GM21381 (cell line): ENCODE measurements at regions not wholly inside any gene's neighbourhood (a gene's known extent, or its start where the extent isn't known, plus 50 kb on each side); places are given as distances from the start of the nearest gene placed in this dataset.

Experiments used
- ATAC-seq: cut with Tn5 transposase; IDR thresholded peaks from one replicate; pipeline ENCODE4 v1.9.1; 2021; ENCODE audit warnings: mild to moderate bottlenecking, moderate library complexity; ENCODE audit not compliant: unreplicated experiment

DNA sequence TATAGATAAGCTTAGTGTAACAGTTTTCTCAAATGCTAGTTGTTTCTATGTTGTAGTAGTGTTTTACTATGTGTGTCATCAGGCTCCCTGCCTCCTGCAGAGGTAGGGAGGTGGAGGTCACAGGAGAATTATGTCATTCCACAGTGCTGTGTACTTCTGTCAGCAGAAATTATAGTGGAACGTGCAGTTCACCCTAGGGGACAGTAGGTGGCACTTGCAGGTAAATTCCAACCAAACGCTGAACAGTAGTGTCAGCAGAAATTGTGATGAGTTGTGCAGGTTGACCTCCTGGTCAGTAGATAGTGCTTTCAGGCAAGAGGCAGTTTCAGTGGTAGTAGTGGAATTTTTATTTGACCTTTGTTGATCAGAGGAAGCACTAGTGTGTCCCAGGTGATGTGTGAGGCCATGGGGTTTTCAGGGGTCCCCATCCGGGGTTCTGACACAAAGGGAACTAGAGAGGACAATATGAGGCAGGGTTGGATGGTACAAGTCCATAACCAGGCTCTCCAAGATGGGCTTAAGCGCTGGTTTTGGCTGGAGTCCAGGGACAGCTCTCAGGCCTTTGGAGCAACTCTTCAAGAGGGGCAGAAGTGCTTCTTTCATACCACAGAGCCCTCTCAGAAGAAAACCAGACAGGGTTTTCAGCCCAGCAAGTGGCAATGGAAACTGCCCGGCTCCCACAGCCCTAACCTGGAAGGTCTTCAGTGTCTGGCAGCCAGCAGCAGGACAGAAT is 402.9 kb downstream of the CYLC2 start:
- ATAC-seq, result peak; percentile 98

DNA sequence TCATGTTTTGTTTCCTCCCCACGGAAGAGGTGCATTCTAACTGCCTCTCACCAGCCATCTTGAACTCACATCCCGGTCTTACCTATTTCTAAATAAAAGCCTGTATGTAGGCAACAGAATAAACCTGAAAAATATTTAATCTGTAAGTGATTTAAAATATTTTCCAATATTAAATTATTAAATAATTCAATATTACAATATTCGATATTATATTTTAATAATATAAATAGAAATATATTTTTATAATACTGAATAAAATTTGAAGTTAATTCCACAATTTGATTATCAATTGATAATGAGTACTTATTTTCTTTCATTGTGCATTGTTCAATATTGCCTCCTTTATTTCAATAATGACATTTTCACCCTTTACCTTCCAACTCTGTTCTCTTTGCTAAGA is 404.4 kb downstream of the CYLC2 start:
- no peak for ATAC-seq

DNA sequence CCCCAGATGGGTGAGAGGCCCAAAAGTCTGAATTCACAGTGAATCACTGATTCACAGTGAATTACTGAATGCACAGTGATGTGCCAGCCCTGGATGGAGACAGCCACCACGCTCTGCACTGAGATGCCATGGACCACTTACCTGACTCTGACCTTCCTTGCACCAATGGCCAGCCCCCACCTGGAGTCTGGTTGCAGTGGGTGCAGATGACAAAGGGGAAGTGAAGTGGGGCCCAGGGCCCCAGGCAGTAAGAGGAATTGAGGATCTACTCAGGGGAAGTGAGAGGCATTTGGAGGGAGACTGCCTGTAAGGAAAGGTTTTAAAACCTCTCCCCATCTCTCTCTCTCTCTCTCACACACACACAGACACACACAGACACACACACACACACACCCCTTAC is 412.1 kb downstream of the CYLC2 start:
- no peak for ATAC-seq

DNA sequence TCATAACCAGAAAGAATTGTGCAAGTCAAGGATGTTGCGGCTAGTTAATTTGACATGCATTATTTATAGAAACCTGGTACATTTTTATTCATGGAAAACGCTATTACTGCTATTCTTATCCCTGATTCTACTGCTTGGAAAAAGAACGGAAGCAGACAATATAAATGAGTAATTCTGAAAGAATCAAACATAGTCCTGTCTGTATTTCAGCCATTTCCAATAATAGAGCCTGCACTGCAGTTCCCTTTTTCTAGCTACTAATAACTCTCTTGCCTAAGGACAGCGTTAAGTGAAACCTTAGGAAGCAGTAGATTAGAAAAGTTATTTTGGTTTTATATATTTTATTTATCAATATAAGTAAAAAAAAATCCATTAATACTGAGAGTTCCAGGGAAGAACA is 414.9 kb downstream of the CYLC2 start:
- no peak for ATAC-seq

DNA sequence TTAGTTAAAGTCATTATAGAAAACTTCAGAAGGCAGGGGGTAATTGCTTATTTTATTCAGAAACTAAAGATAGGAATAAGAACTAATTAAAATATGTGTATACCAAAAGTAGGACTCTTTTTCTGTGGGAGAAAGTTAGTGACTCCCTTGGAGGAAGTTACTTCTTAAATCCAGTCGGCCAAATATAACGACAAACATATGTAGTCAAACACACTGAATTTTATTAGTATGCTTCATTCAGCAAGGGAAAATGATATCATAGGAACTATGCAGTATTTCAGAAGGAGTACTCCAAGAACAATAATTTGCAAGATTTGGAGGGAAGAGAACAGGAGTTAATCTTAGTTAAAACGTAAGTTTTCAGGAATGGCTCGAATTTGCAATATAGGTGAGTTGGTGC is 432.6 kb downstream of the CYLC2 start:
- ATAC-seq, result no peak

DNA sequence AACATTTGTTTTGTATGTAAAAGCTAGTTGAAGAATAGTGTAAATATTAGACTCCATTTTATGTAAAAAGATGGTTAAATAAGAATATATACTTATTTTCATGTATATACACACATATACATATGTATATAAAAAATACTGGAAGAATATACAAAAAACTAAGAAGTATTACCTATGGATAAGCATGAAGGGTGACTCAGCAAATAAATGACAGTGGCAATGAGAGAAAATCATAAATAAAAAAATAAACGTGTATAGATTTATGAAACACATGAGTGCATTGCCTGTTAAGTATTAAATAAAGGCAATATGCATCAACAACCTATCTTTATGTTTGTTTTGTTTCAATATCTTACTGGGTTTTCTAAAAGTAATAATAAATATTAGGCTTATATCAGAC is 435.3 kb downstream of the CYLC2 start:
- ATAC-seq, result no peak

DNA sequence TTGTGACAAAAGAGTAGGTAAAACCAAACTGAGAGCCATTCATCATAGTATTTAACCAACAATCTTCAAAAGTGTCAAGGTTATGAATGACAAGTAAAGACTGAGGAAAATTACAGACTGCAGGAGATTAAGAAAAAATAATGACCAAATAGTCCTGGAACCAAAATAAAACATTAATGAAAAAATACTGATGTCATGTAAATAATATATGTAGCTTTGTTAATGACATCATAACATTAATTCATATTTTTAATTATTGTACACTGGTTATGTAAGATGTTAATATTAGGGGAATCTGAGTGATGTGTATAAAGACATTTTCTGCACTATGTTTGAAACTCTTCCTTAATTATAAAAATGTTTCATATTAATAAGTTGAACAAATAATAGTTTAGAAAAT is 436.7 kb downstream of the CYLC2 start:
- no peak for ATAC-seq

DNA sequence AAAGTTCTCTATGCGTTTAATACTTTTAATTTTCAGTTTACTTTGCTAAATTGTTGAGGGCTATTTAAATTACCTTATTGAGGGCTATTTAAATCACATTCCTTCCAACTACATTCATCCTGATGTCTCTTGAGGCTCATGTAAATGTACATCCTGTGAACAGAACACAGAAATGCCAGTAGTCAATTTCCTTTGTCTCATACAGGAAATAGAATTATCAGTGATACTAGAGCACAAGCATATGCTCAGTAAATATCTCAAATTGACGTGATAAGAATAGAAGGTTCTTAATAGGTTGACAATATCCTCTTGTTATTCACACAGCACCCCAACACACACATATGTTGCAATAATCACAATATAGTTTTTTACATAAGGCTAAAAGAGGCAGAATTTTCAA is 449.0 kb downstream of the CYLC2 start:
- ATAC-seq, result no peak

DNA sequence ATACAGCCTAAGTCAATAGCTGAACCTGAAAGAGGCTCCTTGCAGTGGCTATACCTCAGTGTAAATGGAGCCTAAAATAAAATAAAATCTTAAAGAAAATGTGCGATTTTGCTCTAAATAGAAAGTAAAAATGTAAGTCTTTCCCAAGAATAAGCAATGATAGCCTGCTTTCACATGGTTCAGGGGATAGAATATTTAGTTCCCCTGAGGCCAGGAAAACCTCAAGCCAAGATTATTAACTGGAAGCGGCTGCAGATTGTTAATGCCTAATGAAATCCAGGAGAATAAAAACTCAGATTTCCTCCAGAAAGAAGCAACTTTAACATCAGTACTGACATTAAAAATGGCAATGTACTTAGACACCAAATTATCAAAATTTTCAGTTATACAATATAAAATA is 463.7 kb downstream of the CYLC2 start:
- ATAC-seq, result no peak

DNA sequence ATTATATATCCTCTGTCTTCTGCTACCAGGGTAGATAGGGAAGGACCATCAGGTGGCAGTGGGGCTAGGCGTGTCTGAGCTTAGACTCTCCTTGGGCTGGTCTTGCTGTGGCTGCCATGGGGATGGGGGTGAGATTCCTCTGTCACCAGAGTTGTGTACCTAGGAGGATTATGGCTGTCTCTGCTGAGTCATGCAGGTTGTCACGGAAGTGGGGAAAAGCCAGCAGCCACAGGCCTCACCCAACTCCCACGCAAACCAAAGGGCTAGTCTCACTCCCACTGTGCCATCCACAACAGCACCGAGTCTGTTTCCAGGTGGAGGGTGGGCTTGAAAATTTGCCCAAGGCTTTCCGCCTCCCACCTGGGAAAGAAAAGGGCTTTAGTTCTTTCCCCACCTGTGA is 476.1 kb downstream of the CYLC2 start:
- ATAC-seq, result no peak

DNA sequence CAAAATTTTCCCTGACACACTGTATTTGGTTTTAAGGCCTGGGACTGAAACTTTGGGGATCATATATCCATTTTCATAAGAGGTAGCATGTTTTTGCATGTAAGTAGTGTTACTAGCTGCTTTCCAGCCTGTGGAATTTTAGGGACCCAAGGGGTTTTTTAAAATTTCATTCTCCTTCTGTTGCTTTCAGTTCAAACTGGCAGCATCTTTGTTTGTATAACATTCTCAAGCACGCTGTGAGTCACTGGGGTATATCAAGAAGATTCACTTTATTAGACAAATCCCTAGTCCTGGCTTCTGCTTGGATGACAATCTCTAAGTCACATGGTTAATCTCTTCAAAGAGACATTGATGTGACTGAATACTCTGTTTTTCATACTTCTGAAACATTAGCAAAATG is 479.0 kb downstream of the CYLC2 start:
- no peak for ATAC-seq

DNA sequence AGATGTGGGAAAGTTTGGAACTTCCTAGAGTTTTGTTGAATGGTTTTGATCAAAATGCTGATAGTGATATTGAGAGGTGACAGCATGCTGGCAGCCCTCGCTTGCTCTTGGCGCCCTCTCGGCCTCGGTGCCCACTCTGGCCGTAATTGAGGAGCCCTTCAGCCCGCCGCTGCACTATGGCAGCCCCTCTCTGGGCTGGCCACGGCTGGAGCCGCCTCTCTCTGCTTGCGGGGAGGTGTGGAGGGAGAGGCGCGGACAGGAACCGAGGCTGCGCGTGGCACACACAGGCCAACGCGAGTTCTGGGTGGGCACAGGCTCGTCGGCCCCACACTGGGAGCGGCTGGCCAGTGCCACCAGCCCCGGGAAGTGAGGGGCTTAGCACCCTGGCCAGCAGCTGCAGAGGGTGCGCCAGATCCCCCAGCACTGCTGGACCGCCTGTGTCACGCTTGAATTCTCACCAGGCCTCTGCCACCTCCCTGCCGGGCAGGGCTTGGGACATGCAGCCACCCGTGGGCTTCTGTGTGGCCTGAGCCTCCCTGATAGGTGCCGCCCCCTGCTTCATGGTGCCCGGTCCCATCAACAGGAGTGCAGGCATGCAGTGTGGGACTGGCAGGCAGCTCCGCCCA is 488.5 kb downstream of the CYLC2 start:
- ATAC-seq, result no peak

DNA sequence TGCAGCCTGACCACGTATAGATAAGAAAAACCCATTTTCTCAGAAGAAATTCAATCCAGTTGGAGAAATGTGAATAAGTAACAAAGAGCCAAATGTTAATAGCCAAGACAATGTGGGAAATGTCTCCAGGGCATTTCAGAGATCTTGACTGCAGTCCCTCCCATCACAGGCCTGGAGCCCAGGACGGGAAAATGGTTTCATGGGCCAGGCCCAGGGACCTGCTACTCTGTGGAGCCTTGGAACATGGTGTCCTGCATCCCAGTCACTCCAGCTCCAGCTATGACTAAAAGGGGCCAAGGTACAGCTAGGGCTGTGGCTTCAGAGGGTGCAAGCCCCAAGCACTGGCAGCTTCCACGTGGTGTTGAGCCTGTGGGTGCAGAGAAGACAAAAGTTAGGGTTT is 490.0 kb downstream of the CYLC2 start:
- no peak for ATAC-seq

DNA sequence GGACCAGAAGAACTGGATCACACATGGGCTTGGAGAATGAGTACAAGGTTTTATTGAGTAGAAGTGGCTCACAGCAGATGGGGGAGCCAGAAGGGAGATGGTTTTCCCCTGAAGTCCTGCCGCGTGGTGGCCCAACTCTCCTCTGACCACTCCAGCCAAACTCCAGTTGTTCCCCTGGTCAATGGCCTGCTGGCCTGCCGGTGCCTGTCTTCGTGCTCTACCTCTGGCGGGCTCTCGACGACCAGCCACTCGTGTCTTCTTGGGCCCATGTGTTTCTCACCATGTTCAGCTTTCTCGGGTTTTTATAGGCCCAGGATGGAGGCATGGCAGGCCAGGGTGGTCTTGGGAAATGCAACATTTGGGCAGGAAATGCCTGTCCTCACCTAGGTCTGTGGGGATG is 519.6 kb downstream of the CYLC2 start:
- no peak for ATAC-seq

DNA sequence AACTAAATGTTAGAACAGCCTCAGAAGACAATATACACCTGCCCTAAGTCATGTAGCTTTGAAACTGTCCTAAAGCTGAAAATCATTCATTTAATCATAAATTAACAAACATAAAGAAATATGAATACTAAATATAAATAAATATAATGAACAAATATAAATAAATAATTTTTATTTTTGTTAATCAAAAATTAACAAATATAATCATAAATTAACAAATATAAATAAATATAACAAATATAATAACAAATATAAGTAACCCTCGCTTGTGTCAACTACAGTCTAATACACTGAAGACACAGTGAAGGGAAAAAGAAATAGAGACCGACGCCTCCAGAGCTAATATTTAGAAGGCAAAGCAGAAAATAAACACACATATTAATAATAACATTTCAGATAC is 527.3 kb downstream of the CYLC2 start:
- no peak for ATAC-seq

DNA sequence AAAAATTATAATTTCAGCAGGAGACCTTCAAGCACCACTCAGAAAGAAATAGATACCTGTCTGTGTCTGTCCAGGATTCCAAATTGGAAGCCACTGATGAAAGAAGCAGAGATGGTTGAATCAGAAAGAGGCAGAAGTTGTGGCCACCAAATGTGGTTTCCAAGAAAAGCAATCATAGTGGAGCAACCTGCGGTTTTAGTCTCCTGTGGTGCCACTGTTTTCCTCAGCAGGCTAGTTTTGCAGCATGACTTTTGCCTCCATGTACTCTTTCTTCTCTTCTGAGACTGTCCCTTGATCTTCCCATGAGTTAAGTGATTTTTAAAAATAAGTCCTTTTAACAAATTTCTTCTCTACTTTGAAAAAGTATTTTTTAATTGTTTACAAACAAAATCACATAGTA is 535.8 kb downstream of the CYLC2 start:
- no peak for ATAC-seq

DNA sequence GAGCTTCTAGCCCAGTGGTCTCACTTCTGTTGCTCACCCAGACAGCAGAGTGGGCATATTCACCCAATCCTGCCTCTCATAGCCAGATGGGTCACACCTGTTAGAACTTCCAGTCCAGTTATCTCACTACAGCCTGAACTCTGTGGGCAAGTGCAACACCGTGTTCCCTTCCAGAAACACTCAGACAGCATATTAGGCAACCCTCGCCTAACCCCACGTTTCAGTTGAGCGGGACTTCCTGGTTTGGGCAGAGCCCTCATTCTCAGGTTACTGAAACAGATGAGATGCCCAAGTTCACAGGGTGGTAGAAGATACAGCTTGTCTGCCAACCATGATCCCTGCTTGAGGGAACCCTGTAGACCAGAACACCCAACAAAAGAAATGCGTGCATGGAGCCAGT is 538.2 kb downstream of the CYLC2 start:
- ATAC-seq, result no peak

DNA sequence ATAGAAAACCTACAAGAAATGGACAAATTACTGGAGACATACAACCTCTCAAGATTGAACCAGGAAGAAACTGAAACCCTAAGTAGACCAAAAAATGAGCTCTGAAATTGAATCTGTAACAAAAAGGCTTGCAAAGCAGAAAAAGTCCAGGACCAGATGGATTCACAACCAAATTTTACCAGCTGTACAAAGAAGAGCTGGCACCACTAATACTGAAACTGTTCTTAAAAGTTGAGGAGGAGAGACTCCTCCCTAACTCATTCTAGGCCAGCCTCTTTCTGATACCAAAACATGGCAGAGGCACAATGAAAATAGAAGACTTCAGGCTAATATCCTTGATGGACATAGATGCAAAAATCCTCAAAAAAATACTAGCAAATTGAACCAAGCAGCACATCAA is 542.3 kb downstream of the CYLC2 start:
- ATAC-seq, result no peak

DNA sequence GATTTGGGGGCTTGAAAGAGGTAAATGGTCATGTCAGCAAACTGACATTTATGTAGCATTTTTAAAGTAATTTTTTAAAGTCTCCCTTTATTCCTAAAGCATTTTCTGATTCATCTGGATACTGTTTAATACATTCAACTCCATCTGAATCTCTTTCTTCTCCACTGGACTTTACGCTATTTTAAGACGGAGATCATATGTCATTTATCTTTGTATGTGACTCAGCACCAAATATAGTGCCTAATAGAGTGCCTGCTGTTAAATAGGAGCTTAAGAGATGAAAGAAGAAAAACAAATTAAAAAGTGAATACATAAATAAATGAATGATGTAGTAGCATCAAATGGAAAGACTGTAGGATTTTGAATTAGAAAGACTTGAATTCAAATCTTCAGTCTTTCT is 548.8 kb upstream of the SMC2 start:
- no peak for ATAC-seq

DNA sequence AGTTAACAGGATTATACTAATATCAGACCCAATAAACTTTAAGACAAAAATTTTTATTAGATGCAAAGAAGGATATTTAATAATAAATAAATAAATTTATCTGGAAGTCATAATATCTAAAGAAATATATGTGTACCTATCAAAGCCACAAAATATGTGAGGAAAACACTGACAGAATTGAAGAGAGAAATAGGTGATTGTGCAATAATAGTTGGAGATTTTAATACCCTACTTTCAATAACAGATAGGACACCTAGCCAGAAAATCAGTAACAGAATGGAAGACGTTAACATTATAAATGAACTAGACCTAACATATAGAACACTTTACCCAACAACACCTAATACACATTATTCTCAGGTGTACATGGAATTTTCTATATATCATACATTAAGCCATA is 541.4 kb upstream of the SMC2 start:
- no peak for ATAC-seq

DNA sequence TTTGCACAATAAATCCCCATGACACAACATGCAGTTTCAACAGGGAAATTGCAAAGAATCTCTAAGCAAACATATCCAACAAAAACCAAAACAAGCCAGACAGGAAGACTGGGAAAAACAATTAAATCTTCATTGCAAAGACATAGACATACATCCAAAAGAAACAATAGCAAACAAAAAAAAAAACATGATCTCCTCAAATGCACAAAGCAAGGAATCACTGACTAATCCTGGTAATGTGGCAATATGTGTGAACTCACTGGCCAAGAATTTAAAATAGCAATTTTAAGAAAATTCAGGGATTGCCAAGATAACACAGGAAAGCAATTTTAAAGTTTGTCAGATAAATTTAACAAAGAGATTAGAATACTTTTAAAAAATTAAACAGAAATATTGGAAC is 520.1 kb upstream of the SMC2 start:
- no peak for ATAC-seq

DNA sequence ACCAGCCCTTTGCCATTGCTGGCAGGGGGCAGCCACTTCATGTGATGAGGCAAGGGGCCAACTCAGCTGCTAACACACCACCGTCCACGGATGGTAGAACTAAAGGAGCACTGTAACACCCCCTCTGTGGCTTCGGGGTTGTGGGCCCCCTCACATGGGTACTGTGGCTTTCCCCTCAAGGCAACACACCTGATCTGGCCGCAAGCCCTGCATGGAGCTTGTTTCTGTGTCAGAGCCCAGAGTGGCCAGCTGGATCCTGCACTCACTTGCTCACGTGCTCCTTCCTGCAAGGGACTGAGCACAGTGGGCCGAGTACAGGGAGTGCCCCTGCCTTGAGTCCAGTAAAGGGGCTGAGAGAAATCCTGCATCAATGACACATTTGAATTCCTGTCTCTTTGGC is 507.4 kb upstream of the SMC2 start:
- no peak for ATAC-seq

DNA sequence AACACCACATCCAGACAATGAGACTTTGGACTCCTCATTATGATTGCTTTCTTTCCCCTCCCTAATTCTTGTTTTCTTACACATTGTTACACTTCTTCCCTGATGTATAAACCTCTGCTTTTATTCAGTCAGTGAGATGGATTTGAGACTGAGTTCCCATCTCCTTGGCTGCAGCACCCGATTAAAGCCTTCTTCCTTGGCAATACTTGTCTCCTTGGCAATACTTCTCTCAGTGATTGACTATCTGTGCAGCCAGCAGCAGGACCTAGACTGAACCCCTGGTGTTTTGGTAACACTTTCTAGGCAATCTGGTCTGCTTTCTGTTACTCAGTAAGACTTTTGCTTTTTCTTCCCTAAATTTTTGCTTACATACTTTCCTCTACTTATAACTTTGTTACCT is 492.8 kb upstream of the SMC2 start:
- no peak for ATAC-seq
